Keratinocyte (primary cell): ENCODE measurements at regions not wholly inside any gene's neighbourhood (a gene's known extent, or its start where the extent isn't known, plus 50 kb on each side); places are given as distances from the start of the nearest gene placed in this dataset.

ENCODE experiments used
- DNase-seq: peaks from one replicate; pipeline ENCODE4 v3.0.0-alpha.2; 2011; ENCODE audit warnings: low read depth, missing footprints, low spot score
- FAIRE-seq: peaks from 2 replicates; lab custom pipeline; 2011; peaks lifted over from hg19 to GRCh38; lab: Jason Lieb, UNC
- H2AFZ ChIP-seq: 2 replicates; pipeline ENCODE4 v1.6.0; 2012; ENCODE audit warnings: low read length, control low read depth, inconsistent platforms; ENCODE audit not compliant: control insufficient read depth
- H3K27ac ChIP-seq: 2 replicates; pipeline ENCODE4 v1.5.1; 2011; ENCODE audit warnings: low read length; ENCODE audit not compliant: control insufficient read depth, insufficient read depth
- H3K27me3 ChIP-seq: 3 replicates; pipeline ENCODE4 v1.6.0; 2011; ENCODE audit warnings: low read length; ENCODE audit not compliant: control insufficient read depth, insufficient read depth; ENCODE audit errors: extremely low read depth
- H3K36me3 ChIP-seq, 2 experiments: 2 replicates in 1 of 2; 3 replicates in 1 of 2; pipeline ENCODE4 v1.5.1; 2011; ENCODE audit warnings: low read length in 2 of 2, mild to moderate bottlenecking in 1 of 2; ENCODE audit not compliant: control insufficient read depth in 2 of 2, insufficient read depth in 2 of 2; ENCODE audit errors: extremely low read depth in 1 of 2
- H3K4me1 ChIP-seq: 3 replicates; pipeline ENCODE4 v1.5.1; 2011; ENCODE audit warnings: low read length; ENCODE audit not compliant: control insufficient read depth, insufficient read depth; ENCODE audit errors: extremely low read depth
- H3K4me2 ChIP-seq: 3 replicates; pipeline ENCODE4 v1.6.0; 2011; ENCODE audit warnings: low read depth, low read length; ENCODE audit not compliant: control insufficient read depth, insufficient read depth; ENCODE audit errors: extremely low read depth
- H3K4me3 ChIP-seq, 3 experiments: fragments of 200-600 bp in 1 of 3; sonication (generic) in 1 of 3; 2 replicates in 2 of 3; 3 replicates in 1 of 3; pipeline ENCODE4 v1.5.1; 2011 to 2016; ENCODE audit warnings: low read length in 3 of 3, mild to moderate bottlenecking in 3 of 3, control low read depth in 2 of 3, inconsistent platforms in 1 of 3, low read depth in 1 of 3, mixed read lengths in 1 of 3, mixed run types in 1 of 3, moderate library complexity in 1 of 3; ENCODE audit not compliant: control insufficient read depth in 2 of 3, insufficient read depth in 2 of 3; ENCODE audit errors: extremely low read depth in 1 of 3
- H3K79me2 ChIP-seq: 2 replicates; pipeline ENCODE4 v1.6.0; 2012; ENCODE audit warnings: low read length; ENCODE audit not compliant: control insufficient read depth, insufficient read depth
- H3K9ac ChIP-seq: 3 replicates; pipeline ENCODE4 v1.6.0; 2011; ENCODE audit warnings: low read length; ENCODE audit not compliant: control insufficient read depth, insufficient read depth; ENCODE audit errors: extremely low read depth
- H3K9me1 ChIP-seq: 3 replicates; pipeline ENCODE4 v1.6.0; 2011; ENCODE audit warnings: low read length; ENCODE audit not compliant: control insufficient read depth, insufficient read depth; ENCODE audit errors: extremely low read depth
- H3K9me3 ChIP-seq: 2 replicates; pipeline ENCODE4 v1.5.1; 2012; ENCODE audit warnings: low read depth, low read length; ENCODE audit not compliant: control insufficient read depth
- H4K20me1 ChIP-seq: 3 replicates; pipeline ENCODE4 v1.6.0; 2011; ENCODE audit warnings: low read length; ENCODE audit not compliant: control insufficient read depth, insufficient read depth; ENCODE audit errors: extremely low read depth
- EZH2 ChIP-seq: IDR thresholded peaks from one replicate; pipeline ENCODE4 v1.6.1; 2012; ENCODE audit warnings: inconsistent platforms, mild to moderate bottlenecking, low read length, moderate library complexity
- dilution Hi-C: fragments of 300-500 bp; cut with MboI; formaldehyde crosslinking; loops from one replicate; pipeline ENCODE4 v1.7.0; 2020; ENCODE audit warnings: low sequenced_read_pairs; ENCODE audit not compliant: extremely low pct_ligation_motif_present
- TF ChIP-seq, protein P1 (sequence below), 3 experiments: IDR thresholded peaks in 1 of 3; conservative IDR thresholded peaks in 1 of 3; optimal IDR thresholded peaks in 1 of 3; 2 replicates in 2 of 3; 3 replicates in 1 of 3; pipeline versions ENCODE3 to v1.5.1; 2011; ENCODE audit warnings: low read length in 3 of 3, mild to moderate bottlenecking in 3 of 3, moderate library complexity in 2 of 3, control low read depth in 1 of 3, inconsistent platforms in 1 of 3; ENCODE audit not compliant: insufficient read depth in 2 of 3; ENCODE audit errors: extremely low read depth in 1 of 3

DNA sequence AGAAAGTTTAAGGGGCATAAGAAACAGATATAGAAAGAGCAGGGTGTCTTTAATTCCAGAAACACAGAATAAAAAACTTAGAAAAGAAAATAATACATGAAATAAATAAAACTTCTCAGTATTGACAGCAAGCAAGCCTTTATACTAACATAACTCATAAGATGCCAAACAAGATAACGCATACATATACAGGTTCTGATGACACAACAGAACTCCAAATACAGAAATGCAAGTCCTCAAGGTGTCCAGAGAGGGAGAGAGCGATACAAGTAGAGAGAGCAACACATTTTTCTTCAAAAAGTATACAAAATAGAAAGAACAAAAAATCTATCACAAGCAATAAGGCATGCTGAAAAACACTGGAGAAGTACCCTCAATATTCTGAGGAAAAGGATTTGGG lies 314.6 kb upstream of the POM121L12 start:
- Histone ChIP-seq H3K27me3 (no peaks in the 10 kb centered on the region), H3K9me3 (no peaks in the 10 kb centered on the region), H3K4me2 (no peak overlapping the region), H2AFZ (no peak overlapping the region), H3K36me3 (no peaks in the 10 kb centered on the region), H3K4me3 (no peak overlapping the region), H3K9ac (no peak overlapping the region), H3K9me1 (no peaks in the 10 kb centered on the region), H4K20me1 (no peaks in the 10 kb centered on the region), H3K79me2 (no peaks in the 10 kb centered on the region), H3K4me1 (no peaks in the 10 kb centered on the region), H3K27ac (no peak overlapping the region)
- dilution Hi-C loops, result no loop called here
- TF ChIP-seq, protein P1, sequence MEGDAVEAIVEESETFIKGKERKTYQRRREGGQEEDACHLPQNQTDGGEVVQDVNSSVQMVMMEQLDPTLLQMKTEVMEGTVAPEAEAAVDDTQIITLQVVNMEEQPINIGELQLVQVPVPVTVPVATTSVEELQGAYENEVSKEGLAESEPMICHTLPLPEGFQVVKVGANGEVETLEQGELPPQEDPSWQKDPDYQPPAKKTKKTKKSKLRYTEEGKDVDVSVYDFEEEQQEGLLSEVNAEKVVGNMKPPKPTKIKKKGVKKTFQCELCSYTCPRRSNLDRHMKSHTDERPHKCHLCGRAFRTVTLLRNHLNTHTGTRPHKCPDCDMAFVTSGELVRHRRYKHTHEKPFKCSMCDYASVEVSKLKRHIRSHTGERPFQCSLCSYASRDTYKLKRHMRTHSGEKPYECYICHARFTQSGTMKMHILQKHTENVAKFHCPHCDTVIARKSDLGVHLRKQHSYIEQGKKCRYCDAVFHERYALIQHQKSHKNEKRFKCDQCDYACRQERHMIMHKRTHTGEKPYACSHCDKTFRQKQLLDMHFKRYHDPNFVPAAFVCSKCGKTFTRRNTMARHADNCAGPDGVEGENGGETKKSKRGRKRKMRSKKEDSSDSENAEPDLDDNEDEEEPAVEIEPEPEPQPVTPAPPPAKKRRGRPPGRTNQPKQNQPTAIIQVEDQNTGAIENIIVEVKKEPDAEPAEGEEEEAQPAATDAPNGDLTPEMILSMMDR (optimal IDR thresholded peaks at IDR 0.05 in 1 of 3, IDR thresholded peaks at IDR 0.05 in 1 of 3, conservative IDR thresholded peaks at IDR 0.05 in 1 of 3; ENCODE audit: extremely low read depth in 1 of 3, insufficient read depth in 2 of 3, low read length in 3 of 3), result no peak
- no peak for TF ChIP-seq EZH2
- DNase-seq, result no peak
- no peak for FAIRE-seq

DNA sequence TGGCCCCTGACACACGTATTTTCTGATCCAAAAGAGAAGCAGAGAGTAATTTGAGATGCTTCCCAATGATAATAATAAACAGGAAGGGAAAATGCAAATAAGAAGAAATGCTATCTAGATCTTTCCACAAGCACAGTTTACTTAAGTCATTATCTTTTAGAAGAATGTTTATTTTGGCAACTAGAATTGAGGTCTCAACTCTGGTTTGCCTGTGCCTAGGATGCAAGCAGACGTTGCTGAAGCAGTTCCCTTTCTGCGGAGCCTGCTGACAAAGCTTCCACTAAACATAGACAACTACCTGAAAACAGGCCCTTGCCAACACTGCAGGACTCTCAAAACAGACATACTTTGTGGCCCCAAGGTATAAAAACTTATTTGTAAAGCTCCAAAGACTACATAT lies 315.8 kb upstream of the POM121L12 start:
- Histone ChIP-seq H2AFZ (no peak overlapping the region), H3K27me3 (no peaks in the 10 kb centered on the region), H3K79me2 (no peaks in the 10 kb centered on the region), H3K27ac (no peak overlapping the region), H3K9me1 (no peaks in the 10 kb centered on the region), H3K4me2 (no peak overlapping the region), H4K20me1 (no peaks in the 10 kb centered on the region), H3K4me3 (no peak overlapping the region), H3K9ac (no peak overlapping the region), H3K9me3 (no peaks in the 10 kb centered on the region), H3K36me3 (no peaks in the 10 kb centered on the region), H3K4me1 (no peaks in the 10 kb centered on the region)
- DNase-seq (no peak), FAIRE-seq (no peak)
- dilution Hi-C loops, result no loop called here
- TF ChIP-seq EZH2, result no peak
- TF ChIP-seq, protein P1 (optimal IDR thresholded peaks at IDR 0.05 in 1 of 3, IDR thresholded peaks at IDR 0.05 in 1 of 3, conservative IDR thresholded peaks at IDR 0.05 in 1 of 3; ENCODE audit: extremely low read depth in 1 of 3, insufficient read depth in 2 of 3, low read length in 3 of 3), result no peak
